ENCODE measurements at regions not wholly inside any gene's neighbourhood (a gene's known extent, or its start where the extent isn't known, plus 50 kb on each side); places are given as distances from the start of the nearest gene placed in this dataset.

- no peak for DNase-seq
Observed at GRCh38 chr15:85984241-85984640, 95.4 kb upstream of the AGBL1 start.

DNA sequence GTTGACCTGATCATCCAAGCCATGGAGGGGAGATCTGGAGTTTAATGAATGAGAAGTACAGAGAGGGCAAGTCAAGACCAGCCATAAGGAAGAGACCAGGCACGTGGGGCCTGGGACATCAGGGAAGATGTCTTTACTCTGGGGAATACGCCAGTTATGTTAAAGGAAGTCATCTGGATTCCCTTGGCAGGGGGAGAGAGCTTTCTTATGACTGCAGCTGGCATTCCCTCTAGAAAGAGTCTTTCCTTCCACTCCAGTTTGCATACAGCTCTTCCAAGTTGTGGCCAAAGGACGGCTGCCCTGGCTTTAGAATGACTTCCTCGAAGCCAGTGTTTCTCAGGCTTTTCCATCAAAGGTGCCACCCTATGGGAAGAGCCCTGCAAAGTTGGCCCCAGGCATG lies 93.6 kb upstream of the AGBL1 start:
- no peak for DNase-seq

- DNase-seq: no peak
Observed at GRCh38 chr15:85986741-85987140, 92.9 kb upstream of the AGBL1 start.

- DNase-seq: no peak
Observed at GRCh38 chr15:85988741-85989140, 90.9 kb upstream of the AGBL1 start.

GRCh38 chr15:85992224-85992623 lies 87.4 kb upstream of the AGBL1 start:
- no peak for DNase-seq

DNA sequence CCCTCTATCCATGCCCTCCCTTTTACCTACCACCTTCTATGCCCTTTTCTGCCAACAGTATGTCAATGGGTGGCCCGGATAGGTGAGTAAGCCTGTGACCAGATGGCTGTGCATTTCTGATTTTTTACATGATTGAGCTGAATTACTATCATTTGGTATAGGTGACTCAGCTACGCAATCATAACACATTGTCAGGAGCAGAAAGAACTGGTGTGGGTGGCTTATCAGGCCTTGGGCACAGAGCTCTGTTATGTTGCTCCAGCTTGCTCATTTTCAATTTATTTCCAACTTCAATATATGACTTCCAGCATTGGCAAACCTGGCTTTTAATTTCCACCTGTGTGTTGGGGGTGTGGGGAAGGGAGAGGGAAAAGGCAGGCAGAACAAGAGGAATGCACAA lies 86.6 kb upstream of the AGBL1 start:
- DNase-seq: no peak

- no peak for DNase-seq
Observed at GRCh38 chr15:85997618-85998017, 82.1 kb upstream of the AGBL1 start.

DNA sequence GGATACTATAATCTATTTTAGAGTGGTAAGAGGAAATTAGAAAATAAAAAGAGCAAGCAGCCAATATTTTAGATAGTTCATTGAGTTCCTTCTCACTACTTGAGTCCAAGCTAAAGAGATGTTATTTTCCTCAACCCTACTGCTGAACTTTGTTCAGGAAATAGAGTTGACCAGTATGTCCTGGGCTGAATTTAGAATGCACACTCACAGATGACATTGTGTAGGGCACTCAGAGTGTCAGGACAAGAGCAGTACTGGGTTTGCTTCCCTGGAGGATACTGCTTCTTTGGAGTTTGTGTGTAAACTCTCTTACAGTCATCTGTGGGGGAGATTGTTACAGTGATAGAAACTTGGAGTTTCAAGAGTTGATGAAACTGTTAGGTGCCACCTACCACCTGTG lies 80.0 kb upstream of the AGBL1 start:
- no peak for DNase-seq

- no peak for DNase-seq
Observed at GRCh38 chr15:86001200-86001599, 78.5 kb upstream of the AGBL1 start.

DNA sequence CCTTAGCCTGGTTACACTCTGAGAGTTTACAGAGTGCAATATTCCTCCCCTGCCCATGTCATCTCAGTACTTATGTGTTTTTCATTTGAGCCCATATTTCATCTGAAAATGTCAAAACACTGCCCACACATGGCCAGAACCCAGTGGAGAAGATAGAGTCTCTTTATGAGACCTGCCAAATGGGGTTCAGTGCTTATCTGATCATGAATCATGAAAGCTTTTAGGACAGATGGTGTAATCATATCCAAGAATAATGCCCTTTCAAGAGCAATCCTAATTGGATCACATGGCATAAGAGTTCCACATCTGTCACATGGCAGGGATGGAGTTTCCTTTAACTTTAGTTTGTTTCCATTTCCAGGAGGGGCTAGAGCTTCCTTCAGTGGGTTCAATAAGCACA lies 77.2 kb upstream of the AGBL1 start:
- DNase-seq: no peak

DNA sequence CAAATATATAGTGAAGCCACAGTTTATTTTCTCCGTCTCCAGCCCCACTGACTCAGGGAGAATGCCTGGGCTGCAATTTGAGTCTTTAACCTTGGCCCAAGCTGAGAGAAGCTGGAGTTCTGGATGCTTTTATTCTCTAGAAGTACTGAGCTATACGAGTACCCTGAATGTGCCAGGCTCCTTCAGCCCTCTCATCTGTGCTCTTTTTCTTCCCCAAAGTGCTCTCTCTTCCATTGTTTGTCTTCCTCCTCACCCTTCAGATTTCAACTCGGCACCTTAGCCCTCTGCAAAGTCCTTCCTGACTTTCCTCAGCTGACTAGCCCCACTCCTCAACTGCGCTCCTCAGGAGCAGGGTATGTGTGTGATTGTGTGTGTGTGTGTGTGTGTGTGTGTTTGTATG lies 75.6 kb upstream of the AGBL1 start:
- DNase-seq: no peak

GRCh38 chr15:86006546-86006945 lies 73.1 kb upstream of the AGBL1 start:
- no peak for DNase-seq

GRCh38 chr15:86009727-86010126 lies 69.9 kb upstream of the AGBL1 start:
- no peak for DNase-seq

- DNase-seq: no peak
Observed at GRCh38 chr15:86010398-86010797, 69.3 kb upstream of the AGBL1 start.

DNA sequence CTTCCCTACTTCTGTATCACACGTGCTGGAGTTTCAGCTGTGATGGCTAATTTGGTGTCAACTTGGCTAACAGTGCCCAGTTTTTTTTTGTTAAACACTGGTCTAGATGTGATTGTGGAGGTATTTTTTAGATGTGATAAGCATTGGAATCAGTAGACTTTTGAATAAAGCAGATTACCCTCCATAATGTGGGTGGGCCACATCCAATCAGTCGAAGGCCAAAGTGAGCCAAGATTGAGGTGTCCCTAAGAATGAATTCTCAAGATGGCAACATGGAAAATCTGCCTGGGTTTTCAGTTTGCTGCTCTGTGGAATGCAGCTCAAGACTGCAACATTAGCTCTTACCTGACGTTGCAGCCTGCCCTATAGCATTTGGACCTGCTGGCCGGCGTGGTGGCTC lies 68.8 kb upstream of the AGBL1 start:
- no peak for DNase-seq

- DNase-seq: no peak
Observed at GRCh38 chr15:86014016-86014415, 65.7 kb upstream of the AGBL1 start.

GRCh38 chr15:86016750-86017149 lies 62.9 kb upstream of the AGBL1 start:
- DNase-seq: no peak

DNA sequence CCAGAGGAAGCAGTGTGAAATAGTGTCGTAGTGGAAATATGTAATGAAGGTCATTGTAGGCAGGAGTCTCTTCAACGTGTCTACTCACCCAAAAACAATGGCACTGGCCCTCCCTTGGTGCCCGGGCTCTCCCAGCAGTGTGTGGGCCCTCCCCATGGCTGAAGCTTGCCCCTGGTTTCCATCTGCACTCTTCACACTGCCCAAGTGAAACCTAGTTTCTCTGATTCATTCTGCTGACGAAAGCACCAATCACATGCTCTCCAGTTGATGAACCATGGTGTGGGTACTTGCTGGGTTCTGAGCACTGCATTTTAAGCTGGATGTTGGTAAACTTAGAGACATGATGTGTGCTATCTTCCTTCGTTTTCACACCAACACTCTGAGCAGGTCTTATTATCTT lies 61.0 kb upstream of the AGBL1 start:
- no peak for DNase-seq

- no peak for DNase-seq
Observed at GRCh38 chr15:86021281-86022264, 58.1 kb upstream of the AGBL1 start.

- DNase-seq: no peak
Observed at GRCh38 chr15:86028961-86029360, 50.7 kb upstream of the AGBL1 start.

All from NCI-H2107 (cell line).